IMR-90 (cell line): ENCODE measurements at regions not wholly inside any gene's neighbourhood (a gene's known extent, or its start where the extent isn't known, plus 50 kb on each side); places are given as distances from the start of the nearest gene placed in this dataset.

ENCODE experiments used
- ATAC-seq: fragments of 200-7000 bp; cut with Tn5 transposase; 2 replicates; pipeline ENCODE4 v1.9.1; 2020; ENCODE audit warnings: low read depth, mild to moderate bottlenecking, moderate library complexity
- BruUV-seq: library from RNA; stranded (reverse); fragments of 400-500 nt; replicated peaks from 2 replicates; lab custom pipeline; 2021; lab: Mats Ljungman, UMichigan
- CTCF ChIA-PET: fragments of 300-600 bp; formaldehyde crosslinking; extraction: SDS; loops from one replicate; lab custom pipeline; 2021; ENCODE audit warnings: antibody characterized with exemption; lab: Yijun Ruan, JAX
- POLR2A ChIA-PET: fragments of 300-600 bp; sonication (Branson Sonifier 250); formaldehyde crosslinking; loops from one replicate; lab custom pipeline; 2022; ENCODE audit warnings: antibody characterized with exemption; ENCODE audit not compliant: unreplicated experiment; lab: Charles Lee
- DNase-seq: peaks from one replicate; pipeline ENCODE4 v3.0.0; 2013
- H2AFZ ChIP-seq: replicated peaks from 2 replicates; pipeline ENCODE3; 2013; ENCODE audit warnings: low read length, mild to moderate bottlenecking; ENCODE audit not compliant: poor library complexity
- H2AK5ac ChIP-seq: 2 replicates; pipeline ENCODE4 v1.6.1; 2013; ENCODE audit warnings: low read depth, low read length, inconsistent platforms
- H2AK9ac ChIP-seq: replicated peaks from 2 replicates; pipeline ENCODE3; 2013; ENCODE audit warnings: mild to moderate bottlenecking, low read depth, low read length, moderate library complexity; ENCODE audit not compliant: poor library complexity
- H2BK120ac ChIP-seq: 2 replicates; pipeline ENCODE4 v1.6.1; 2013; ENCODE audit warnings: low read depth, low read length, inconsistent platforms
- H2BK15ac ChIP-seq: 3 replicates; pipeline ENCODE4 v1.6.1; 2013; ENCODE audit warnings: low read depth, low read length, inconsistent platforms
- H2BK20ac ChIP-seq: 2 replicates; pipeline ENCODE4 v1.6.1; 2013; ENCODE audit warnings: low read depth, mild to moderate bottlenecking, inconsistent platforms, low read length, moderate library complexity
- H2BK5ac ChIP-seq: 2 replicates; pipeline ENCODE4 v1.6.1; 2013; ENCODE audit warnings: mild to moderate bottlenecking, low read depth, low read length, inconsistent platforms; ENCODE audit not compliant: poor library complexity, severe bottlenecking
- H3K14ac ChIP-seq: replicated peaks from 2 replicates; pipeline ENCODE4 v1.6.1; 2013; ENCODE audit warnings: low read depth, low read length, inconsistent platforms
- H3K18ac ChIP-seq: 2 replicates; pipeline ENCODE4 v1.6.1; 2013; ENCODE audit warnings: low read depth, low read length, control low read depth
- H3K23ac ChIP-seq: 2 replicates; pipeline ENCODE4 v1.6.1; 2013; ENCODE audit warnings: low read depth, low read length, inconsistent platforms
- H3K27ac ChIP-seq: 2 replicates; pipeline ENCODE4 v1.5.1; 2013; ENCODE audit warnings: mild to moderate bottlenecking, control low read depth, low read length; ENCODE audit not compliant: insufficient read depth
- H3K27me3 ChIP-seq: 2 replicates; pipeline ENCODE4 v1.6.1; 2013; ENCODE audit warnings: low read length; ENCODE audit not compliant: control insufficient read depth, insufficient read depth
- H3K36me3 ChIP-seq: 2 replicates; pipeline ENCODE4 v1.6.1; 2013; ENCODE audit warnings: low read length, mixed read lengths; ENCODE audit not compliant: control insufficient read depth, insufficient read depth
- H3K4ac ChIP-seq: 2 replicates; pipeline ENCODE4 v1.6.1; 2013; ENCODE audit warnings: low read depth, low read length, inconsistent platforms
- H3K4me1 ChIP-seq: 2 replicates; pipeline ENCODE4 v1.6.1; 2013; ENCODE audit warnings: low read length, mixed read lengths; ENCODE audit not compliant: control insufficient read depth, insufficient read depth
- H3K4me2 ChIP-seq: 2 replicates; pipeline ENCODE4 v1.6.1; 2013; ENCODE audit warnings: low read depth, mild to moderate bottlenecking, control low read depth, low read length, moderate library complexity
- H3K4me3 ChIP-seq: 2 replicates; pipeline ENCODE4 v1.5.1; 2013; ENCODE audit warnings: low read depth, mild to moderate bottlenecking, control low read depth, low read length, moderate library complexity; ENCODE audit not compliant: insufficient read depth
- H3K56ac ChIP-seq: 2 replicates; pipeline ENCODE4 v1.6.1; 2013; ENCODE audit warnings: low read length, inconsistent platforms; ENCODE audit not compliant: insufficient read depth; ENCODE audit errors: extremely low read depth
- H3K79me1 ChIP-seq, 2 experiments: 2 replicates each; pipeline ENCODE4 v1.6.1; 2013; ENCODE audit warnings: low read length in 2 of 2, inconsistent platforms in 1 of 2, low read depth in 1 of 2
- H3K9ac ChIP-seq: 2 replicates; pipeline ENCODE4 v1.6.1; 2013; ENCODE audit warnings: low read depth, low read length, control low read depth
- H3K9me1 ChIP-seq: 2 replicates; pipeline ENCODE4 v1.6.1; 2013; ENCODE audit warnings: low read length, inconsistent platforms; ENCODE audit not compliant: insufficient read depth
- H3K9me3 ChIP-seq: 2 replicates; pipeline ENCODE4 v1.6.1; 2013; ENCODE audit warnings: low read length; ENCODE audit not compliant: control insufficient read depth, insufficient read depth
- H4K20me1 ChIP-seq: 2 replicates; pipeline ENCODE4 v1.6.1; 2013; ENCODE audit warnings: low read length, inconsistent platforms; ENCODE audit not compliant: insufficient read depth
- H4K5ac ChIP-seq: 2 replicates; pipeline ENCODE4 v1.6.1; 2013; ENCODE audit warnings: mild to moderate bottlenecking, low read depth, low read length, control low read depth
- H4K8ac ChIP-seq, 2 experiments: 2 replicates each; pipeline ENCODE4 v1.6.1; 2013; ENCODE audit warnings: low read depth in 2 of 2, low read length in 2 of 2, control low read depth in 1 of 2, inconsistent platforms in 1 of 2
- H4K91ac ChIP-seq: 2 replicates; pipeline ENCODE4 v1.6.1; 2013; ENCODE audit warnings: low read depth, low read length, inconsistent platforms; ENCODE audit not compliant: insufficient read depth
- BHLHE40 ChIP-seq: fragments of 150-350 bp; IDR thresholded peaks from 2 replicates; pipeline ENCODE4 v1.6.1; 2016; ENCODE audit warnings: mild to moderate bottlenecking, low read depth, low read length
- CEBPB ChIP-seq: IDR thresholded peaks from 2 replicates; pipeline ENCODE4 v1.6.1; 2012; ENCODE audit warnings: low read depth, low read length, improper control_type of control experiment
- CHD1 ChIP-seq: IDR thresholded peaks from 2 replicates; pipeline ENCODE4 v1.6.1; 2012; ENCODE audit warnings: low read depth, low read length, improper control_type of control experiment
- CTCF ChIP-seq: conservative IDR thresholded peaks from 2 replicates; pipeline ENCODE4 v1.5.1; 2012; ENCODE audit warnings: mild to moderate bottlenecking, low read depth, low read length, improper control_type of control experiment
- ELK1 ChIP-seq: fragments of 150-350 bp; IDR thresholded peaks from 2 replicates; pipeline ENCODE4 v1.6.1; 2016; ENCODE audit warnings: low read depth, mild to moderate bottlenecking, low read length, moderate library complexity, borderline replicate concordance
- FOS ChIP-seq: fragments of 150-350 bp; IDR thresholded peaks from 2 replicates; pipeline ENCODE4 v1.6.1; 2016; ENCODE audit warnings: low read depth, low read length
- MAFK ChIP-seq: IDR thresholded peaks from 2 replicates; pipeline ENCODE4 v1.6.1; 2012; ENCODE audit warnings: low read depth, low read length, improper control_type of control experiment
- MAZ ChIP-seq: IDR thresholded peaks from 2 replicates; pipeline ENCODE4 v1.6.1; 2012; ENCODE audit warnings: low read depth, mild to moderate bottlenecking, low read length, improper control_type of control experiment, moderate library complexity, borderline replicate concordance
- MXI1 ChIP-seq: IDR thresholded peaks from 2 replicates; pipeline ENCODE4 v1.6.1; 2012; ENCODE audit warnings: low read depth, mild to moderate bottlenecking, low read length, moderate library complexity, borderline replicate concordance
- NFE2L2 ChIP-seq: fragments of 150-350 bp; IDR thresholded peaks from 2 replicates; pipeline ENCODE4 v1.6.1; 2016; ENCODE audit warnings: low read depth, mild to moderate bottlenecking, low read length
- POLR2A ChIP-seq: IDR thresholded peaks from 2 replicates; pipeline ENCODE4 v1.6.1; 2012; ENCODE audit warnings: mild to moderate bottlenecking, low read depth, low read length
- RAD21 ChIP-seq: IDR thresholded peaks from 2 replicates; pipeline ENCODE4 v1.6.1; 2012; ENCODE audit warnings: low read length, improper control_type of control experiment
- RCOR1 ChIP-seq: IDR thresholded peaks from 2 replicates; pipeline ENCODE4 v1.6.1; 2012; ENCODE audit warnings: mild to moderate bottlenecking, low read length, improper control_type of control experiment; ENCODE audit not compliant: insufficient replicate concordance
- RFX5 ChIP-seq: IDR thresholded peaks from 2 replicates; pipeline ENCODE4 v1.8.0; 2012; ENCODE audit warnings: low read depth, mild to moderate bottlenecking, low read length, moderate library complexity
- SMC3 ChIP-seq: fragments of 150-350 bp; IDR thresholded peaks from 2 replicates; pipeline ENCODE4 v1.6.1; 2016; ENCODE audit warnings: low read depth, mild to moderate bottlenecking, antibody characterized with exemption, low read length, moderate library complexity
- WGBS, 2 experiments: methylation state at CpG; one replicate each; pipeline versions ENCODE4 v1.1.5 to v1.1.7; 2013; ENCODE audit warnings: missing lambda C conversion rate in 2 of 2; ENCODE audit not compliant: insufficient read length in 1 of 2; ENCODE audit errors: extremely low coverage in 2 of 2; 5-methylcytosine and 5-hydroxymethylcytosine counted together
- dilution Hi-C: fragments of 300-500 bp; cut with HindIII; formaldehyde crosslinking; loops from one replicate; pipeline ENCODE4 v1.14.3; 2018; ENCODE audit warnings: low sequenced_read_pairs; ENCODE audit not compliant: unreplicated experiment
- in situ Hi-C: fragments of 300-500 bp; cut with MboI; formaldehyde crosslinking; loops from 3 replicates; pipeline ENCODE4 v1.14.3; 2019; ENCODE audit warnings: low sequenced_read_pairs, inconsistent platforms, mixed read lengths
- intact Hi-C: fragments of 100-400 bp; cut with micrococcal nuclease; formaldehyde crosslinking; loops from 2 replicates; pipeline ENCODE4 v1.10.0; 2022
- TF ChIP-seq, protein P1 (sequence below): fragments of 150-350 bp; IDR thresholded peaks from 2 replicates; pipeline ENCODE4 v1.6.1; 2017; ENCODE audit warnings: mild to moderate bottlenecking, antibody characterized with exemption, low read length, low read depth

GRCh38 chr4:55277011-55277410, 69.0 kb upstream of the SRD5A3 start:
- BruUV-seq, result no TSS peak
- Histone ChIP-seq H3K18ac (no peak overlapping the region), H2BK5ac (no peak overlapping the region), H4K20me1 (no peaks in the 10 kb centered on the region), H2BK120ac (no peak overlapping the region), H3K27ac (no peak overlapping the region), H4K5ac (no peak overlapping the region), H2BK20ac (no peak overlapping the region), H2AFZ (no peak overlapping the region), H3K23ac (no peak overlapping the region), H3K79me1 (no peaks in the 10 kb centered on the region), H3K4me3 (no peak overlapping the region), H4K91ac (no peak overlapping the region), H3K9ac (no peak overlapping the region), H3K4me2 (no peak overlapping the region), H2BK15ac (no peak overlapping the region), H3K9me1 (no peaks in the 10 kb centered on the region), H3K56ac (no peak overlapping the region), H2AK9ac (no peak overlapping the region), H3K36me3 (no peaks in the 10 kb centered on the region), H2AK5ac (no peak overlapping the region), H3K4ac (no peak overlapping the region), H3K9me3 (no peaks in the 10 kb centered on the region), H3K4me1 (no peaks in the 10 kb centered on the region), H4K8ac (no peak overlapping the region), H3K27me3 (peaks cover 2% of the 10 kb centered on the region), H3K14ac (no peak overlapping the region)
- dilution Hi-C loops, result no loop called here
- TF ChIP-seq CHD1 (no peak), BHLHE40 (no peak), ELK1 (no peak), MXI1 (no peak), RAD21 (no peak), CTCF (no peak), POLR2A (no peak), RCOR1 (no peak), FOS (no peak), RFX5 (no peak), SMC3 (no peak), MAZ (no peak), MAFK (no peak), NFE2L2 (no peak), CEBPB (no peak)
- TF ChIP-seq, protein P1, sequence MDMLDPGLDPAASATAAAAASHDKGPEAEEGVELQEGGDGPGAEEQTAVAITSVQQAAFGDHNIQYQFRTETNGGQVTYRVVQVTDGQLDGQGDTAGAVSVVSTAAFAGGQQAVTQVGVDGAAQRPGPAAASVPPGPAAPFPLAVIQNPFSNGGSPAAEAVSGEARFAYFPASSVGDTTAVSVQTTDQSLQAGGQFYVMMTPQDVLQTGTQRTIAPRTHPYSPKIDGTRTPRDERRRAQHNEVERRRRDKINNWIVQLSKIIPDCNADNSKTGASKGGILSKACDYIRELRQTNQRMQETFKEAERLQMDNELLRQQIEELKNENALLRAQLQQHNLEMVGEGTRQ, result no peak
- ChIA-PET CTCF (no interaction called here), POLR2A (no interaction called here)
- intact Hi-C loops, result no loop called here
- DNase-seq, result no peak
- ATAC-seq, result no peak
- no CpG with 5 or more reads among the region's 2 CpGs for WGBS, 2 experiments
- in situ Hi-C loops, result no loop called here
